WTC11 (cell line): ENCODE measurements at regions not wholly inside any gene's neighbourhood (a gene's known extent, or its start where the extent isn't known, plus 50 kb on each side); places are given as distances from the start of the nearest gene placed in this dataset.

Source experiments
- ATAC-seq: fragments of 200-7000 bp; cut with Tn5 transposase; 2 replicates; pipeline ENCODE4 v1.10.0; 2021; ENCODE audit warnings: mild to moderate bottlenecking, moderate library complexity
- CTCF ChIA-PET: fragments of 300-600 bp; sonication (Branson Sonifier 250); formaldehyde crosslinking; loops from one replicate; lab custom pipeline; 2021; ENCODE audit warnings: antibody characterized with exemption; lab: Charles Lee
- POLR2A ChIA-PET: fragments of 350-600 bp; sonication (Branson Sonifier 250); formaldehyde crosslinking; loops from one replicate; lab custom pipeline; 2021; ENCODE audit warnings: antibody characterized with exemption; lab: Charles Lee
- DNase-seq: peaks from one replicate; pipeline ENCODE4 v3.0.0; 2021; ENCODE audit warnings: low spot score
- H3K27ac Mint-ChIP-seq: 2 replicates; pipeline ENCODE4 v1.8.0; 2021; ENCODE audit warnings: mixed read lengths
- H3K27me3 Mint-ChIP-seq: 2 replicates; pipeline ENCODE4 v1.8.0; 2021; ENCODE audit warnings: low read depth, mild to moderate bottlenecking, moderate library complexity, mixed read lengths
- H3K36me3 Mint-ChIP-seq: 2 replicates; pipeline ENCODE4 v1.8.0; 2021; ENCODE audit warnings: mixed read lengths
- H3K4me1 Mint-ChIP-seq: 2 replicates; pipeline ENCODE4 v1.8.0; 2022; ENCODE audit warnings: mixed read lengths
- H3K4me3 Mint-ChIP-seq: 2 replicates; pipeline ENCODE4 v1.8.0; 2021; ENCODE audit warnings: mild to moderate bottlenecking, moderate library complexity, mixed read lengths
- H3K9me3 Mint-ChIP-seq: 2 replicates; pipeline ENCODE4 v1.8.0; 2021; ENCODE audit warnings: mixed read lengths
- ARID4B ChIP-seq: sonication (generic); formaldehyde crosslinking; IDR thresholded peaks from 2 replicates; pipeline ENCODE4 v1.8.0; 2023; ENCODE audit warnings: missing genetic modification reagents, mild to moderate bottlenecking, borderline replicate concordance
- CBFB ChIP-seq: sonication (generic); formaldehyde crosslinking; IDR thresholded peaks from 2 replicates; pipeline ENCODE4 v1.8.1; 2022; ENCODE audit warnings: mild to moderate bottlenecking, low read depth, missing genetic modification reagents
- ESRRA ChIP-seq: sonication (generic); formaldehyde crosslinking; IDR thresholded peaks from 2 replicates; pipeline ENCODE4 v1.8.1; 2022; ENCODE audit warnings: mild to moderate bottlenecking, missing genetic modification reagents, borderline replicate concordance
- FOXJ3 ChIP-seq: sonication (generic); formaldehyde crosslinking; IDR thresholded peaks from 2 replicates; pipeline ENCODE4 v1.9.0; 2021; ENCODE audit warnings: missing genetic modification reagents, mild to moderate bottlenecking, borderline replicate concordance
- FOXK1 ChIP-seq: sonication (generic); formaldehyde crosslinking; IDR thresholded peaks from 2 replicates; pipeline ENCODE4 v1.8.0; 2022; ENCODE audit warnings: mild to moderate bottlenecking, moderate library complexity, missing genetic modification reagents
- GRHL2 ChIP-seq: fragments of 250-450 bp; sonication (Bioruptor Pico); IDR thresholded peaks from 2 replicates; pipeline ENCODE4 v1.8.0; 2022; ENCODE audit warnings: mild to moderate bottlenecking, moderate library complexity; ENCODE audit not compliant: insufficient replicate concordance, severe bottlenecking
- KAT7 ChIP-seq: sonication (generic); formaldehyde crosslinking; IDR thresholded peaks from 2 replicates; pipeline ENCODE4 v1.8.1; 2023; ENCODE audit warnings: missing genetic modification reagents, mild to moderate bottlenecking, borderline replicate concordance
- MAX ChIP-seq: sonication (generic); formaldehyde crosslinking; IDR thresholded peaks from 2 replicates; pipeline ENCODE4 v1.8.0; 2022; ENCODE audit warnings: mild to moderate bottlenecking, missing genetic modification reagents
- MLX ChIP-seq: sonication (generic); formaldehyde crosslinking; IDR thresholded peaks from 2 replicates; pipeline ENCODE4 v1.8.1; 2023; ENCODE audit warnings: mild to moderate bottlenecking, missing genetic modification reagents, moderate library complexity
- MXD4 ChIP-seq: fragments of 250-450 bp; sonication (Bioruptor Pico); IDR thresholded peaks from 2 replicates; pipeline ENCODE4 v1.8.0; 2021; ENCODE audit warnings: mild to moderate bottlenecking, moderate library complexity, borderline replicate concordance
- NFATC4 ChIP-seq: fragments of 250-450 bp; sonication (Bioruptor Pico); IDR thresholded peaks from 2 replicates; pipeline ENCODE4 v1.9.0; 2021; ENCODE audit warnings: mild to moderate bottlenecking
- NFE2L1 ChIP-seq: sonication (generic); formaldehyde crosslinking; IDR thresholded peaks from 2 replicates; pipeline ENCODE4 v1.8.1; 2023; ENCODE audit warnings: missing genetic modification reagents
- NR1H2 ChIP-seq: sonication (generic); formaldehyde crosslinking; IDR thresholded peaks from 2 replicates; pipeline ENCODE4 v1.9.0; 2021; ENCODE audit warnings: mild to moderate bottlenecking, moderate library complexity, missing genetic modification reagents
- NR2C2 ChIP-seq: sonication (generic); formaldehyde crosslinking; IDR thresholded peaks from 2 replicates; pipeline ENCODE4 v1.8.0; 2022; ENCODE audit warnings: mild to moderate bottlenecking, missing genetic modification reagents
- NR3C1 ChIP-seq: sonication (generic); formaldehyde crosslinking; conservative IDR thresholded peaks from 2 replicates; pipeline ENCODE4 v1.8.1; 2023; ENCODE audit warnings: low read depth, mild to moderate bottlenecking, missing genetic modification reagents
- PREB ChIP-seq: sonication (generic); formaldehyde crosslinking; IDR thresholded peaks from 2 replicates; pipeline ENCODE4 v1.8.1; 2022; ENCODE audit warnings: mild to moderate bottlenecking, missing genetic modification reagents, moderate library complexity, borderline replicate concordance
- RORB ChIP-seq: fragments of 250-450 bp; sonication (Bioruptor Pico); IDR thresholded peaks from 2 replicates; pipeline ENCODE4 v1.9.0; 2021; ENCODE audit warnings: mild to moderate bottlenecking
- ZMAT4 ChIP-seq: fragments of 250-450 bp; sonication (Bioruptor Pico); IDR thresholded peaks from 2 replicates; pipeline ENCODE4 v1.9.0; 2021; ENCODE audit warnings: mild to moderate bottlenecking
- ZNF263 ChIP-seq: sonication (generic); formaldehyde crosslinking; IDR thresholded peaks from 2 replicates; pipeline ENCODE4 v1.8.1; 2022; ENCODE audit warnings: low read depth, mild to moderate bottlenecking, moderate library complexity, missing genetic modification reagents
- ZNF423 ChIP-seq: fragments of 250-450 bp; sonication (Bioruptor Pico); IDR thresholded peaks from 2 replicates; pipeline ENCODE4 v2.1.2; 2022; ENCODE audit warnings: mild to moderate bottlenecking, moderate library complexity
- TF ChIP-seq, protein P1 (sequence below): fragments of 250-450 bp; sonication (Bioruptor Pico); IDR thresholded peaks from 2 replicates; pipeline ENCODE4 v1.9.0; 2021; ENCODE audit warnings: mild to moderate bottlenecking, borderline replicate concordance
- TF ChIP-seq, protein P2 (sequence below): sonication (generic); formaldehyde crosslinking; conservative IDR thresholded peaks from 2 replicates; pipeline ENCODE4 v1.8.1; 2022; ENCODE audit warnings: mild to moderate bottlenecking, missing genetic modification reagents

- POLR2A ChIA-PET = no interaction called here
- Mint-ChIP-seq H3K4me1 (peaks cover 26% of the 10 kb centered on the region), H3K9me3 (peaks cover 47% of the 10 kb centered on the region), H3K27ac (no peak overlapping the region)
- ATAC-seq = peak; percentile 77
- TF ChIP-seq NR1H2 (CRISPR knock-in tag) = no peak
- no peak for TF ChIP-seq ESRRA (CRISPR knock-in tag)
- no peak for TF ChIP-seq NR3C1 (CRISPR knock-in tag)
- no peak for TF ChIP-seq ZNF263 (CRISPR knock-in tag)
- no peak for TF ChIP-seq RORB (CRISPR knock-in tag)
- TF ChIP-seq NFE2L1 = no peak
- no peak for TF ChIP-seq CBFB (CRISPR knock-in tag)
- TF ChIP-seq, all 79 proteins: peak for 0
- no peak for DNase-seq
- CTCF ChIA-PET = no interaction called here
- no peak overlapping the region for H3K4me3 Mint-ChIP-seq
- peaks cover 37% of the 10 kb centered on the region for H3K36me3 Mint-ChIP-seq
- peaks cover 12% of the 10 kb centered on the region for H3K27me3 Mint-ChIP-seq
Measured at GRCh38 chr18:13989199-13989598, 73.9 kb upstream of the MC2R start.

GRCh38 chr18:13987956-13988355 is 72.6 kb upstream of the MC2R start:
- POLR2A ChIA-PET = interaction anchor here (1.0 kb wide), 1 partner anchor 16 kb away, joined by 3 read pairs; no protein-coding TSS in a partner anchor
- Mint-ChIP-seq H3K4me3 (no peak overlapping the region), H3K9me3 (peaks cover 56% of the 10 kb centered on the region), H3K27ac (no peak overlapping the region), H3K27me3 (peaks cover 20% of the 10 kb centered on the region), H3K36me3 (peaks cover 37% of the 10 kb centered on the region), H3K4me1 (peaks cover 29% of the 10 kb centered on the region)
- no peak for TF ChIP-seq NR2C2 (CRISPR knock-in tag)
- no peak for TF ChIP-seq NFATC4
- TF ChIP-seq PREB (CRISPR knock-in tag) = no peak
- TF ChIP-seq ARID4B (CRISPR knock-in tag) = no peak
- TF ChIP-seq, protein P1, sequence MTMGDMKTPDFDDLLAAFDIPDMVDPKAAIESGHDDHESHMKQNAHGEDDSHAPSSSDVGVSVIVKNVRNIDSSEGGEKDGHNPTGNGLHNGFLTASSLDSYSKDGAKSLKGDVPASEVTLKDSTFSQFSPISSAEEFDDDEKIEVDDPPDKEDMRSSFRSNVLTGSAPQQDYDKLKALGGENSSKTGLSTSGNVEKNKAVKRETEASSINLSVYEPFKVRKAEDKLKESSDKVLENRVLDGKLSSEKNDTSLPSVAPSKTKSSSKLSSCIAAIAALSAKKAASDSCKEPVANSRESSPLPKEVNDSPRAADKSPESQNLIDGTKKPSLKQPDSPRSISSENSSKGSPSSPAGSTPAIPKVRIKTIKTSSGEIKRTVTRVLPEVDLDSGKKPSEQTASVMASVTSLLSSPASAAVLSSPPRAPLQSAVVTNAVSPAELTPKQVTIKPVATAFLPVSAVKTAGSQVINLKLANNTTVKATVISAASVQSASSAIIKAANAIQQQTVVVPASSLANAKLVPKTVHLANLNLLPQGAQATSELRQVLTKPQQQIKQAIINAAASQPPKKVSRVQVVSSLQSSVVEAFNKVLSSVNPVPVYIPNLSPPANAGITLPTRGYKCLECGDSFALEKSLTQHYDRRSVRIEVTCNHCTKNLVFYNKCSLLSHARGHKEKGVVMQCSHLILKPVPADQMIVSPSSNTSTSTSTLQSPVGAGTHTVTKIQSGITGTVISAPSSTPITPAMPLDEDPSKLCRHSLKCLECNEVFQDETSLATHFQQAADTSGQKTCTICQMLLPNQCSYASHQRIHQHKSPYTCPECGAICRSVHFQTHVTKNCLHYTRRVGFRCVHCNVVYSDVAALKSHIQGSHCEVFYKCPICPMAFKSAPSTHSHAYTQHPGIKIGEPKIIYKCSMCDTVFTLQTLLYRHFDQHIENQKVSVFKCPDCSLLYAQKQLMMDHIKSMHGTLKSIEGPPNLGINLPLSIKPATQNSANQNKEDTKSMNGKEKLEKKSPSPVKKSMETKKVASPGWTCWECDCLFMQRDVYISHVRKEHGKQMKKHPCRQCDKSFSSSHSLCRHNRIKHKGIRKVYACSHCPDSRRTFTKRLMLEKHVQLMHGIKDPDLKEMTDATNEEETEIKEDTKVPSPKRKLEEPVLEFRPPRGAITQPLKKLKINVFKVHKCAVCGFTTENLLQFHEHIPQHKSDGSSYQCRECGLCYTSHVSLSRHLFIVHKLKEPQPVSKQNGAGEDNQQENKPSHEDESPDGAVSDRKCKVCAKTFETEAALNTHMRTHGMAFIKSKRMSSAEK (CRISPR knock-in tag) = no peak
- TF ChIP-seq KAT7 (CRISPR knock-in tag) = no peak
- TF ChIP-seq ZNF263 (CRISPR knock-in tag) = no peak
- TF ChIP-seq FOXK1 (CRISPR knock-in tag) = no peak
- TF ChIP-seq MAX = no peak
- TF ChIP-seq, protein P2, sequence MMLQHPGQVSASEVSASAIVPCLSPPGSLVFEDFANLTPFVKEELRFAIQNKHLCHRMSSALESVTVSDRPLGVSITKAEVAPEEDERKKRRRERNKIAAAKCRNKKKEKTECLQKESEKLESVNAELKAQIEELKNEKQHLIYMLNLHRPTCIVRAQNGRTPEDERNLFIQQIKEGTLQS = no peak
- TF ChIP-seq GRHL2 (CRISPR knock-in tag) = no peak
- no peak for TF ChIP-seq ZNF423
- no peak for TF ChIP-seq MXD4 (CRISPR knock-in tag)
- TF ChIP-seq FOXJ3 = no peak
- TF ChIP-seq MLX (CRISPR knock-in tag) = no peak
- no peak for TF ChIP-seq ZMAT4
- CTCF ChIA-PET = interaction anchor here (0.9 to 1.2 kb wide), 3 partner anchors 157 to 174 kb away, joined by 3 read pairs; partner anchors contain the start of gene MC5R
- no peak for ATAC-seq
- no peak for DNase-seq
